Activated naive CD8-positive, alpha-beta T cell treated with anti-CD3 and anti-CD28 coated beads, Interleukin-2, amount 50 U/mL, for 16 hours (primary cell): ENCODE measurements at regions not wholly inside any gene's neighbourhood (a gene's known extent, or its start where the extent isn't known, plus 50 kb on each side); places are given as distances from the start of the nearest gene placed in this dataset.
"Not testable (repeated sequence)": the region's sequence is repeated elsewhere in the genome, so short reads cannot be mapped to it uniquely, and the experiment has no call there.

Source experiments
- DNase-seq: peaks from one replicate; pipeline ENCODE4 v3.0.0-alpha.2; 2020; ENCODE audit warnings: low read depth, low spot score

DNA sequence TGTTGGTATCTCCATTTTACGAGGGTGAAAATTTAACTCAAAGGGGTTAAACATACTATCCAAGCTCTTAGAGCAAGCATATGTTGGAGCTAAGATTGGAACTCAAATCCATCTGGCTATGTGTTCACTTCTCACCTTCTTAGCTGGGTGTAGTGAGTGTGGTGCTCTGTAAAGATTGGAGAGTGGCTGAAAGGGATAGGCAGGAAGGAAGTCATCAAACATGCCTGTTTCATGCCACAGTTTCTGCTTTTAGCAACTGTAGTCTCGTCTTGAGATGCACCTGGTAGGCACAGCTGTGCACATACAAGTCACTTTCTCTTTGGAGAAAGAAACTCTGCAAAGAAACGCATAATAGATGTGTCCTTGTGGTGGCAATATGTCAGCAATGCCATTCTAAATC, 189.1 kb upstream of the MDFIC2 start:
- no peak for DNase-seq

DNA sequence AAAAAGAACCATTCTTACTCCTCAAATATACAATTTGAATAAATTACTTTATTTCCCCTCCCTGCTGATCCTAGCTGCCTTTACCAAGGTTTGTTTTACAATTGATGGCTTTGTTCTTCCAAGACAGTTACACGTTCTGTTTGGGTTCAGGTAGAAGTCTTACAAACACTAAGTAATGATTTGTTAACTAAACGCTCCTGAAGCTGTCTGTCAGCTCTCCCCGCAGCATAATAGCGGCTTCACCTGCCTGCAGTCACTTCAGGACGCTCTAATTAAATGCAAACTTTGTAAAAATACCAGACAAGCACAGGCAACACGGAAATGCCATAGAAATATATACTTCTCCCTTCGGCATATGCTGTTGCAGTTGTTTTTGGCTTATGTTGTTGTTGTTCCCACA, 176.4 kb upstream of the MDFIC2 start:
- DNase-seq, result no peak

- DNase-seq, result no peak
These were observed 175.7 kb upstream of the MDFIC2 start for GRCh38 chr3:70488131-70488530.

- no peak for DNase-seq
These were observed 174.1 kb upstream of the MDFIC2 start for GRCh38 chr3:70486414-70487017.

DNA sequence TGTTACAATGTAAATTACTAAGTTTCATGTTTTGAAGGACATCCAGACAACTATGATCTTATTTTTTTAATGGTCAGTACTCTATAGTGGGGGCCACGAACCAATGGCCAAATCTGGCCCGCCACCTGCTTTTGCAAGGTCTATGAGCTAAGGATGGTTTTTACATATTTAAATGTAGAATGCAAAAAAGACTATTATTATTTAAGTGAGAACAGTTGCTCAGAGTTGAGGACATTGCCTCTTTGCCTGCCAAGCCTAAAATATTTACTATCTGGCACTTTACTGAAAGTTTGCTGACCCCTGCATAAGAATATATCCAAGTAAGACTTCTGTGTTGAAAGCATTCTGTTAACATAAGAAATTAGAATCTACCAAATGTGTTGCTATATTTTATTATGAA, 163.7 kb upstream of the MDFIC2 start:
- DNase-seq, result no peak

- no peak for DNase-seq
These were observed 159.3 kb upstream of the MDFIC2 start for GRCh38 chr3:70471464-70472342.

DNA sequence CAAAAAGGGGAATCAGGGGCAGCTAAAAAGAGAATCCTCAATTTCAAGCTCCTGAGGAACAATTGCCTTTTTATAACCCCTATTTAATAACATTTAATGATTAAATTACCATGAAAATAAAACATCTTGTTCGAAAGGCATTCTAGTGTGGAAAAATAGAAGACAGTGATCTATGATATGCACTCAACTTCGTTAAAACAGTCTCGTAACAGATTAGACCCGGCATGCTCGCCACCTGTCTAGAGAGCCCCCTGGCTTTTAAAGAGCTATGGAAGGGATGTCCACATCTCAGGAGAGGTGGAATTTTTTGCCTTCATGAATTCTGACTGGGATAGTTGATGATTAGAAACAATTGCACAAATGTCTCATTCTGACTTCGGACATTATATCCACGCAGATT, 153.7 kb upstream of the MDFIC2 start:
- no peak for DNase-seq

- DNase-seq, result no peak
These were observed 152.4 kb upstream of the MDFIC2 start for GRCh38 chr3:70464876-70465275.

DNA sequence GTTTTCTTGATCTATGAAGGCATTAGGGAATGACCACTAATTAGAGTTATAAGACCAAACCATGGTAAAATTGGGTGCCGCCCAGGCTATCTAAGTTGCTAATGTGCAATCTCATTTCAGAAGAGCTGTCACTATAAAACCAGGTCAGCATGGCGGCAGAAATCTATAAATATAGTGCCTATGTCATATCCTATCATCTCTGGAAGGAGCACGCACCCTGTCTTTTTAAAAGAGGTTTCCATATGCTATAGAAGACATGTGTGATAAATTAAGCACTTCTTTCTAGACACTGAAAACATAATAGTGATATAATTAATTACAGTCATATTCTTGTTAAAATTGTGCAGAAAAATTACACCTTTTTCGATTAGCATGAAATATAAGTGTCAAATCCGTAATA, 152.0 kb upstream of the MDFIC2 start:
- no peak for DNase-seq

DNA sequence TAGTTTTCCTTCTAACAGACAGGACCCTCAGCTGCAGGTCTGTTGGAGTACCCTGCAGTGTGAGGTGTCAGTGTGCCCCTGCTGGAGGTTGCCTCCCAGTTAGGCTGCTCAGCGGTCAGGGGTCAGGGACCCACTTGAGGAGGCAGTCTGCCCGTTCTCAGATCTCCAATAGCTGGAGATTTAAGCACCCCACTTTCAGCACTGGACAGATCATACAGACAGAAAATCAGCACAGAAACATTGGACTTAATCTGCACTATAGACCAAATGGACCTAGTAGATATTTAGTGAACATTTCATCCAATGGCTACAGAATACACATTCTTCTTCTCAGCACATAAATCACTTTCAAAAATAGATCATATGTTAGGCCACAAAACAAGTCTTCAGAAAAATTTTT, 137.8 kb upstream of the MDFIC2 start:
- not testable (repeated sequence) for DNase-seq

DNA sequence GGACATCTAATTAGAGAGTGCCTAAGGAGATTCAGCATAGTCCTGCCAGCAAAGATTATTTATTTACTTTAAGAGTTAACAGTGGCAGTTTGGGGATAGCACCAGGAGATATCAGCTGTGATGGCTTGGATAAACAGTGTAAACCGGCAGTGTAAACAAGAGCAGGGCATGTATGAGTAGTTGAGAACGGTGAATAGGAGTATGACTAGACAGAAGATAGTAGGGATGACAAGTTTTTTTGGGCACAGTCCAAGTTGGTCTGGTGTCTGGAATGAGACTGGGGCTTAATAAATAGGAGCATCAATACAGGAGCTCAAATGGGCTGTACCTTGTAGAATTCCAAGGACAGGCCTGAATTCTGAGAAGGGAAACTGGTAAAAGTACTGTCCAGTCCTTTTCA, 123.0 kb upstream of the MDFIC2 start:
- DNase-seq, result not testable (repeated sequence)

- DNase-seq, result no peak
These were observed 120.7 kb upstream of the MDFIC2 start for GRCh38 chr3:70433091-70433490.

GRCh38 chr3:70431911-70432310, 119.5 kb upstream of the MDFIC2 start:
- DNase-seq, result no peak

DNA sequence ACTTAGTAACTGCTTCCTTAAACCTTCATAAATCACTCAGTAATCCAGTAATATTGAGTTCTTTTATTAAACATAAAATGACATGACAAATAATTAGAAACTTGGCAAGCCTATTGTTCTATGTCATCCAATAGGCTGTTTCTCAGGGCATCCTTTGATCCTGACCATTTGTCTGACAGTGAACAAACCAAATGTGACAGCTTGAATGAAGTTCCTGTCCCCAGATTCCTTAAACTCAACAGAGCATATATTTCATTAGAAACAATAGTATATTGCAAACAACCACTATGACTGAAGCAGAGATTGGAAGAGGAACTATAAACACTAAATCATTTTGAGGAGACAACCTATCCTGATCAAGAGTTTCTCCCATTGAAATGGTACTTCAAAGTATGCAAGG, 113.6 kb upstream of the MDFIC2 start:
- no peak for DNase-seq

DNA sequence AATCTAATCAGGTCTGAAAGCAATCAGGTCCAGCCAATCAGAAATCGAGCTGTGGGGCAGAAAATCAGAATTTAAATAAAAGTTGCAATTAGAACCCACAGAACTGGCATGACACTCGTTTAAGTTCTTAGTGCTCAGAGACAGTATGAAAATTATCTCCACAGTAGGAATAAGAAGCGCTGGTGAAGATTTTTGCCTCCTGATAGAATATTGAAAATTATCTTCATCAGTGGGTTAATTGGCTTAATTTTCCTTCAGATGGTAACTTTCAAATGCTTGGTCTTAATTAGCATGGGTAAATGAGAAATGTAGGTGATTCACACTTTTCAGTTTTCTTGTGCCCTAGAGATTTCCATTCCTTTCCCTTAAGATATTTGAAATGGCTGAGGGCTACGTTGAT, 109.1 kb upstream of the MDFIC2 start:
- no peak for DNase-seq

DNA sequence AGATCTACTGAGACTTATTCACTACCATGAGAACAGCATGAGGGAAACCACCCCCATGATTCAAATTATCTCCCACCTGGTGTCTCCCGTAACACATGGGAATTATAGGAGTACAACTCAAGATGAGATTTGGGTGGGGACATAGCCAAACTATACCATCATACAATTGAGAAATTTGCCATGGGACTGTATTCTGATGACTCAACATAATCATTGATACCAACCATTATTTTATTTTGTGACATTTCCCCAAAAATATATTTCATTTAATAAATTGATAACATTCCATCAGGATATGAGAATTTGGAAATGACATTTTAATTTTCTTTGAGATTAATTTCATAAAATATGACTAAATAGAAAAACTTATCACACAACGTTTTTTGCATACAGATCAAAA, 96.6 kb upstream of the MDFIC2 start:
- no peak for DNase-seq

GRCh38 chr3:70400194-70400593, 87.8 kb upstream of the MDFIC2 start:
- DNase-seq, result no peak

DNA sequence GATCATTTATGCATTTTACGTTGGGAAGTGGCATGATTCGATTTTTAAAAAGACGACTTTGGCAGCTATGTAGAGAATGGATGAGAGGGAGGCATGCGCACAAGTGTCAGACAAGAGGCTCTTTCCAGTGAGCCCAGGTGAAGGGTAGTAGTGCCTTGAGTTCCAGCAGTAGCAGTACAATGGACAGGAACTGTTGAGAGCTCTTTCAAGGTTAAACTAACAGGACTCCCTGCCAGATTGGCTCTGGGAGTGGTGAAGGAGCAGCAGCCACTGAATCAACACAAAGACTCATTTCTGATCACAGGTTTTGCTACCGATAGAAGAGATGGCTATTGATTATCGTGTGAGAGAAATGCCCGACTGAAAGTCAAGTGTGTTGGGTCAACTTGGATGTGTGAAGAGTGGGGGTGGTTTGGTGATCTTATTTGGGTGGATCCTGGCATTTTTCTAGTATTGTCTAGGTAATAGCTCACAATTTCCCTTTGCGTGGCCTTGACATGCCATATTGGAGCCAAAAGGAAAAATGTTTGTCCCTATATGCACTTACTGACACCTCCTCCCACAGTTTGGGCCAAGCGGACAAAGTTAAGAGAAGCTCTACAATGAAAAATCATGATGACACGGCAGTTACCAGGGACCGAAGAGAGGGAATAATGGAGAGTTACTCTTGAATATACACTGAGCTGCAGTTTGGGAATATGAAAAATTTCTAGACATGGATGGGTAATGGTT, 81.6 kb upstream of the MDFIC2 start:
- DNase-seq, result no peak

DNA sequence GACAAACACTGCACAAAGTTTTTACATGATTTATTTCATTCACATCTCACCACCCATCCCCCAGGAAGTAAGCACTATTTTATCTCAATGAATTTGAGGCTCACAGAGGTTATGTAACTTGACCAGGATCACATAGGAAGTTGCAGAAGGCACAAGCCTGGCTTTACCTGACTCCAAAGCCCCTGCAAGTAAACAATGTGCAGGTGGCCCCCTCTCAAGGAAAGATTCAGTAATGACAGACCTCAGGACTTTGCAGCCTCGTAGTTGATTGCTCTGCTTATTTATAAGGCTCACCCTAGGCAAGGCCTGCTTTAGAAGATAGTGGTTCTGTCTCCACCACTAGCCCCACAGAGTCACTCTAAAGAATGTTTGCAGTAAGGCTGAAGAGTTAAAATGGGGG, 79.8 kb upstream of the MDFIC2 start:
- DNase-seq, result no peak

DNA sequence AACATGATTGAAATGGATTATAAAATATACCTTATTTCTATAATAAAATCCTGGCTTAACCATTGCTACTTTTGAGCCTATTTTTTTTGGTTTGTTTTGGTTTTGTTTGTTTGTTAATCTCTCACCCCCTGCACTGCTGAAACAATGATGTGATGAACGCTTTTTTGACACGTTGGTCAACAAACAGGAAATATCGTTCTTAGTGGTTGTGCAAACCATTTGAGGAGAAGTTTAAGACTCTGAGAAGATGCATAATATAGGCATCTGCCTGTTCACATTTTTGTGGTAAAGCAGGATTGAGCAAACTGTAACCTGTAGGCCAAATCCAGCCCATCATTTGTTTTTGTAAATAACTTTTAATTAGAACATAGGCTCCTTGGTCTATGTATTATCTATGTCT, 75.5 kb upstream of the MDFIC2 start:
- DNase-seq, result no peak

- DNase-seq, result no peak
These were observed 74.4 kb upstream of the MDFIC2 start for GRCh38 chr3:70386846-70387245.

- no peak for DNase-seq
These were observed 73.6 kb upstream of the MDFIC2 start for GRCh38 chr3:70386043-70386442.

- DNase-seq, result no peak
These were observed 71.0 kb upstream of the MDFIC2 start for GRCh38 chr3:70383360-70383831.
